ENCODE measurements at regions not wholly inside any gene's neighbourhood (a gene's known extent, or its start where the extent isn't known, plus 50 kb on each side); places are given as distances from the start of the nearest gene placed in this dataset.

GRCh38 chr6:134474955-134475354, 157.0 kb upstream of the SGK1 start:
- no peak for ATAC-seq
- TF ChIP-seq ZC3H10 (CRISPR knock-in tag; IDR thresholded peaks at IDR 0.05) (no peak), ESRRG (CRISPR knock-in tag; IDR thresholded peaks at IDR 0.05) (no peak), ZFP3 (CRISPR knock-in tag; IDR thresholded peaks at IDR 0.05) (no peak), ZNF8 (CRISPR knock-in tag; IDR thresholded peaks at IDR 0.05) (no peak), RARB (CRISPR knock-in tag; IDR thresholded peaks at IDR 0.05) (no peak), OSR1 (CRISPR knock-in tag; IDR thresholded peaks at IDR 0.05) (no peak), TSHZ2 (CRISPR knock-in tag; IDR thresholded peaks at IDR 0.05) (no peak), PPARA (CRISPR knock-in tag; IDR thresholded peaks at IDR 0.05; ENCODE audit: borderline replicate concordance) (no peak)
- TF ChIP-seq, protein P1, sequence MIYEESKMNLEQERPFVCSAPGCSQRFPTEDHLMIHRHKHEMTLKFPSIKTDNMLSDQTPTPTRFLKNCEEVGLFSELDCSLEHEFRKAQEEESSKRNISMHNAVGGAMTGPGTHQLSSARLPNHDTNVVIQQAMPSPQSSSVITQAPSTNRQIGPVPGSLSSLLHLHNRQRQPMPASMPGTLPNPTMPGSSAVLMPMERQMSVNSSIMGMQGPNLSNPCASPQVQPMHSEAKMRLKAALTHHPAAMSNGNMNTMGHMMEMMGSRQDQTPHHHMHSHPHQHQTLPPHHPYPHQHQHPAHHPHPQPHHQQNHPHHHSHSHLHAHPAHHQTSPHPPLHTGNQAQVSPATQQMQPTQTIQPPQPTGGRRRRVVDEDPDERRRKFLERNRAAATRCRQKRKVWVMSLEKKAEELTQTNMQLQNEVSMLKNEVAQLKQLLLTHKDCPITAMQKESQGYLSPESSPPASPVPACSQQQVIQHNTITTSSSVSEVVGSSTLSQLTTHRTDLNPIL (CRISPR knock-in tag; IDR thresholded peaks at IDR 0.05; ENCODE audit: low read depth), result no peak

- no peak for TF ChIP-seq TSHZ2 (CRISPR knock-in tag; IDR thresholded peaks at IDR 0.05)
- TF ChIP-seq PATZ1 (CRISPR knock-in tag; IDR thresholded peaks at IDR 0.05; ENCODE audit: borderline replicate concordance), result no peak
- no peak for TF ChIP-seq SNAI2 (CRISPR knock-in tag; IDR thresholded peaks at IDR 0.05)
- no peak for TF ChIP-seq ISL1 (CRISPR knock-in tag; IDR thresholded peaks at IDR 0.05)
- TF ChIP-seq POU6F1 (CRISPR knock-in tag; IDR thresholded peaks at IDR 0.05; ENCODE audit: borderline replicate concordance, low read depth), result no peak
- no peak for TF ChIP-seq ZNF8 (CRISPR knock-in tag; IDR thresholded peaks at IDR 0.05)
- TF ChIP-seq TOX (CRISPR knock-in tag; IDR thresholded peaks at IDR 0.05; ENCODE audit: borderline replicate concordance), result no peak
- TF ChIP-seq TCF4 (CRISPR knock-in tag; IDR thresholded peaks at IDR 0.05; ENCODE audit: borderline replicate concordance), result no peak
- TF ChIP-seq CSRNP3 (CRISPR knock-in tag; IDR thresholded peaks at IDR 0.05), result no peak
- no peak for TF ChIP-seq ZNF70 (CRISPR knock-in tag; IDR thresholded peaks at IDR 0.05)
- no peak for ATAC-seq
Measured at GRCh38 chr6:134472661-134473060, 154.7 kb upstream of the SGK1 start.

DNA sequence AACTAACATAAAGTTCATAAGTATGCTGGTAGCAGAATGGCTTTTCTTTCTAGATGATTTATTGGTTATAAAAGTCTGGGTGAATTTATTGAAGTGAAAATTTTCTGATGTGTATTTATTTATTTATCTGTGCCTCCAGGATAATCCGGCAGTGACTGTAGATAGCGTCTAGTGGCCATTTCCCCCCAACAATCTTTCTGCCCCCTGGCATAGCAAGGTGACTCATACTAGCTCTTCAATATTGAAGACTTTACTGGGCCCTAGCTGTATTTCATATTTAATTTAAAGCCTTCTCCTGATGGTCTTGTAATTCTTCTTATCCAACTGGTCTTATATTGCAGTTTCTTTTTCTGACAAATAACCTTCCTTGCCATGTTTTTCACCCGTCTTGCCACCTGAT, 154.1 kb upstream of the SGK1 start:
- ATAC-seq, result no peak
- TF ChIP-seq ZFP30 (CRISPR knock-in tag; IDR thresholded peaks at IDR 0.05), result no peak
- no peak for TF ChIP-seq TOX (CRISPR knock-in tag; IDR thresholded peaks at IDR 0.05; ENCODE audit: borderline replicate concordance)
- TF ChIP-seq POU6F1 (CRISPR knock-in tag; IDR thresholded peaks at IDR 0.05; ENCODE audit: borderline replicate concordance, low read depth), result no peak
- no peak for TF ChIP-seq ZNF565 (CRISPR knock-in tag; conservative IDR thresholded peaks at IDR 0.05; ENCODE audit: low read depth)
- TF ChIP-seq ZNF70 (CRISPR knock-in tag; IDR thresholded peaks at IDR 0.05), result no peak
- TF ChIP-seq ISL1 (CRISPR knock-in tag; IDR thresholded peaks at IDR 0.05), result no peak
- no peak for TF ChIP-seq TSHZ2 (CRISPR knock-in tag; IDR thresholded peaks at IDR 0.05)
- no peak for TF ChIP-seq TCF4 (CRISPR knock-in tag; IDR thresholded peaks at IDR 0.05; ENCODE audit: borderline replicate concordance)
- no peak for TF ChIP-seq GLIS3 (CRISPR knock-in tag; IDR thresholded peaks at IDR 0.05)
- TF ChIP-seq ZC3H10 (CRISPR knock-in tag; IDR thresholded peaks at IDR 0.05), result no peak
- no peak for TF ChIP-seq ESRRG (CRISPR knock-in tag; IDR thresholded peaks at IDR 0.05)
- no peak for TF ChIP-seq OSR1 (CRISPR knock-in tag; IDR thresholded peaks at IDR 0.05)

Data from SK-N-SH treated with all-trans-retinoic acid at 6 μM for 48 hours (cell line).